HG02763 (cell line): ENCODE measurements at regions not wholly inside any gene's neighbourhood (a gene's known extent, or its start where the extent isn't known, plus 50 kb on each side); places are given as distances from the start of the nearest gene placed in this dataset.

Source experiments
- ATAC-seq: cut with Tn5 transposase; IDR thresholded peaks from one replicate; pipeline ENCODE4 v1.9.1; 2021; ENCODE audit warnings: mild to moderate bottlenecking, moderate library complexity; ENCODE audit not compliant: unreplicated experiment

- ATAC-seq, result no peak
Observed at GRCh38 chr13:105960326-105960725, 575.1 kb downstream of the EFNB2 start.

GRCh38 chr13:105959876-105960275 lies 575.6 kb downstream of the EFNB2 start:
- ATAC-seq, result no peak

GRCh38 chr13:105957769-105958438 lies 577.6 kb downstream of the EFNB2 start:
- no peak for ATAC-seq

- no peak for ATAC-seq
Observed at GRCh38 chr13:105956921-105957320, 578.5 kb downstream of the EFNB2 start.

- no peak for ATAC-seq
Observed at GRCh38 chr13:105952973-105953290, 582.5 kb downstream of the EFNB2 start.

DNA sequence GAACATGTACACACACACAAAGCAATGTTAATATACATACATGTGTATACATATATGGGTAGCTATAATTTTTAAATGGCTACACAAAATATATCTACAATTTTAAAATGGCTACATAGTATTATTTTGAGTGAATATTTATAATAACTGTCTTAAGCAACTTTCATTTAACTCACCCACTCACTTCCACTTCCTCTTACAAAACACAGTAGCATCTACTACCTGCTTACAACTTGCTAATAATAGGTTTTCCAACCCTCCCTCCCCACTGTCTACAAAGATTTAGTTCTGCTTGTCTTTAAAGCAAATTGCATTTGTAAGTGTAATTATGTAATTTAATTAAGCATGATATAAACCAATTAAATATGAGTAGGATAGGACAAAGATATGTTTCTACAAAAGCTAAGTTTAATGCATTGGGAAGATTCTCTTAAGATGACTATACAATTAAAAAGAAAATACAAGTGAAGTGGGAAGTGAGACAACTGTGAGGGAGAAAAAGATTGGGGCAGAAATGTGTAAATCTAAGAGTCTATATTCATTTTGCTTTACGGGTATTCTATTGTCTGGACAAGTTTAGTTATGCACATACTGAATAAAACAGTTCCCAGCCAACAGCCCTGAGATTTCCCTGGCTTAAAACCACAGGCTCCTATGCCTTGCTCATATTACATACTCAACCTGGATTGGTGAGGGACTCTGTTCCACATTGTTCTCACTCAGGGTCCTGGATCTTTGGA lies 583.1 kb downstream of the EFNB2 start:
- ATAC-seq, result no peak

DNA sequence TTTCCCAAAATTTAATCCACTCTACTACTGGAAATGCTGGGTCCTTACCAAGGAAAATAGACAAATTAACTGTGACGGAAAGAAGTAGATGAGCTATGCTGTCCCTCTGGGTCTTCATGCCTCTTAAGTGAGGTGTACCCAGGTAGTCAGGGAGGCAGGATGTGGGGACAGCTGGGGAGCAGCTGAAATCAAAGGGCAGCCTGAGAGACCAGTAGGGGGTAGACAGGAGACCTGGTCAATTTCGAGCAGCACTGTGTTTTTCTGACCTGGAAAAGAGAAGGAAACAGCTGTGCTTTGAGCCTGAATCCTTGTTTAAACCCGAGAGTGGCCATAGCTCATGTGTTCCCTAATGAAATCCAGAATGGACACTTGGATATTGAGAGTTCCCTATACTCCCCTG lies 587.3 kb downstream of the EFNB2 start:
- no peak for ATAC-seq

DNA sequence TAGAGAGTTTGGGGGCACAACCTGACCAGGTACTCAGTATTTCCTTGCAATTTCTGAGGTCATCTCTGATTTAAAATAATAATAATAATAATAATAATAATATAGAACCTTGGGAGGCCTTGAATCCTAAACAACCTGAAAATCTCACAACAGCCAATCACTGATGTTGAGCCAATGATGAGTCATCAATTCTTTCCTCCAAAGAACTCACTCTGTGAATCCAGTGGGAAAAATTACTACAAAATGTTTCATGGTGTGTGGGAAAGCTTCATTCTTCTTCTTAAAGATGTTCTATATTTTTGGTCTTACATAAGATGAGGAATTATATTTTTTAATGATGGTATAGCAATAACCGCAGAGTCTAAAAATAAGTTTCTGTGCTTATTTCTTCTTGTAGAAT lies 594.6 kb downstream of the EFNB2 start:
- no peak for ATAC-seq

DNA sequence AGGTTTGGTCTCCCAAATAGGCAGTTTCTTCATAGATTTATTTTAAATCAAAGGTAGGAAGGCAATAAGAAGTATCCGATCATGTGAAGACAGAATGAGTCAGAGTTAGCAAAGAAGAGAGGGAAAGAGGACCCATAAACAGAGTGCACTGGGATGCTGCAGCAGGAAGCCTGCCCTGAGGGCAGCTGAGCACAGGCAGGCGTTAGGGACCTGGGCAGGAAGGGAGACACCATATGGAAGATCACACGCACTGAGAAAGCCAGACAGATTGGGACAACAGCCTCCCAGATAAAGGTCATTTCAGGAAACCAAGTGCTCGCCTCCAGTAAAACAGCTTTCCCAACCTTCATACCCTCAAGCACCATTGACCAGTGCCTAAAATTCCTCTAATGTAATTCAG lies 598.0 kb downstream of the EFNB2 start:
- no peak for ATAC-seq

GRCh38 chr13:105936816-105937215 lies 598.6 kb downstream of the EFNB2 start:
- no peak for ATAC-seq

DNA sequence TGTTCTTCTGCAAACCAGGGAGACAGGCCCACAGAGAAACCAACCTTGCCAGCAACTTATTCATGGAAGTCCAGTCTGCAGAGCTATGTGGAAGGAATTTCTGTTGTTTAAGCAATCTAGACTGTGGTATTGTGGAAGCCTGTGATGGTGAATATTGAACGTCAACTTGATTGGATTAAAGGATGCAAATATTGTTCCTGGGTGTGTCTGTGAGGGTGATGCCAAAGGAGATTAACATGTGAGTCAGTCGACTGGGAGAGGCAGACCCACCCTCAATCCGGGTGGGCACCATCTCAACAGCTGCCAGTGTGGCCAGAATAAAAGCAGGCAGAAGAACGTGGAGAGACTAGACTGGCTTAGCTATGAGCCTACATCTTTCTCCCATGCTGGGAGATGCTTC lies 606.0 kb downstream of the EFNB2 start:
- no peak for ATAC-seq

GRCh38 chr13:105928901-105929300 lies 606.6 kb downstream of the EFNB2 start:
- no peak for ATAC-seq

GRCh38 chr13:105928048-105928447 lies 607.4 kb downstream of the EFNB2 start:
- no peak for ATAC-seq

DNA sequence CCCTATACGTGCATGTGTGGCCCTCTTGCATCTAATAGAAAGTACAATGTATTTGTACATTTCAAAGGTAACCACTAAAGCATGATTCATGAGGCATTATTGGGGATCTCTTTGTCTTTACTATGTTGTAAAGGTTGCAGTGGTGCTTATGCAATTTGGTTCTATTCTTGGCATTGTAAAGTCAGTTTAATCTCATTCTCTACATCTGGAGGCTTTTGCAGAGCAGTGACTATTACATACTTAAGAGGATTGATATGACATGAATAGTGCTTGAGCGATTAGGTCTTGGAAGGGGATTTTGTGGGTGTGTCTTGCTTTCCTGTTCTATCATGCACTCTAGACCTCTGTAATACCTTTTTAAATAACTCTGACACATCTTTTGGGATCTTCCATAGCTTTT lies 610.0 kb downstream of the EFNB2 start:
- ATAC-seq, result no peak

DNA sequence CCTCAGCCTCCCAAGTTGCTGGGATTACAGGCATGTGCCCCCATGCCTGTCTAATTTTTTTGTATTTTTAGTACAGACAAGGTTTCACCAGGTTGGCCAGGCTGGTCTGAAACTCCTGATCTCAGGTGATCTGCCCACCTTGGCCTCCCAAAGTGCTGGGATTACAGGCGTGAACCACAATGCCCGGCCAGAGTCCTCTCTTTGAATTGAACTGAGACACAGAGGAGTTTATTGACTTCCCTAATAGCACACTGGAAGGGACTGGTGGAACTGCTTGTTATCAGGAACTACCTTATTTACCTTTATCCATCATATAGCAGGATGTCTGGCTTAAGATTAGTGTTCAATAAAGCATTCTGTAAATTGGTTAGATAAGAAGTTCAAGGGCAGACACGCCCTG lies 613.8 kb downstream of the EFNB2 start:
- ATAC-seq, result no peak

DNA sequence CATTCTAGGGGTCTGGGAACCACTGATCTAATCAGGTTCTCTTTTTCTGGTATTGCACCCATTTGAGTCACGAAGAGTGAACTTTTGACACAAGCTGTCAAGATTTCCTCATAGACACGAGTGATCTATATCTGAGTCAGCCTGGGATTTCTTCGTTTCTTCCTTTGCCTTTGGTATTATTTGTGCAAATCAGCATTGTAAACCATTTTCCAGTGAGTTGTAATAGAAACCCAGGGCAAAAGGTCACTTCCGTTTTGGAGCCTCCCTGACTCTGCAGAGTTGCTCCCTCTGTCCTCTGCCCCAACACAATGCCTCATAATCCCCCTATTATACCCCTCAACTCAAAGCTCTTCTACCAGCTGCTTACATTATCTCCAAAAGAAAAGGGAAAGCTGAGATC lies 615.1 kb downstream of the EFNB2 start:
- ATAC-seq, result no peak

DNA sequence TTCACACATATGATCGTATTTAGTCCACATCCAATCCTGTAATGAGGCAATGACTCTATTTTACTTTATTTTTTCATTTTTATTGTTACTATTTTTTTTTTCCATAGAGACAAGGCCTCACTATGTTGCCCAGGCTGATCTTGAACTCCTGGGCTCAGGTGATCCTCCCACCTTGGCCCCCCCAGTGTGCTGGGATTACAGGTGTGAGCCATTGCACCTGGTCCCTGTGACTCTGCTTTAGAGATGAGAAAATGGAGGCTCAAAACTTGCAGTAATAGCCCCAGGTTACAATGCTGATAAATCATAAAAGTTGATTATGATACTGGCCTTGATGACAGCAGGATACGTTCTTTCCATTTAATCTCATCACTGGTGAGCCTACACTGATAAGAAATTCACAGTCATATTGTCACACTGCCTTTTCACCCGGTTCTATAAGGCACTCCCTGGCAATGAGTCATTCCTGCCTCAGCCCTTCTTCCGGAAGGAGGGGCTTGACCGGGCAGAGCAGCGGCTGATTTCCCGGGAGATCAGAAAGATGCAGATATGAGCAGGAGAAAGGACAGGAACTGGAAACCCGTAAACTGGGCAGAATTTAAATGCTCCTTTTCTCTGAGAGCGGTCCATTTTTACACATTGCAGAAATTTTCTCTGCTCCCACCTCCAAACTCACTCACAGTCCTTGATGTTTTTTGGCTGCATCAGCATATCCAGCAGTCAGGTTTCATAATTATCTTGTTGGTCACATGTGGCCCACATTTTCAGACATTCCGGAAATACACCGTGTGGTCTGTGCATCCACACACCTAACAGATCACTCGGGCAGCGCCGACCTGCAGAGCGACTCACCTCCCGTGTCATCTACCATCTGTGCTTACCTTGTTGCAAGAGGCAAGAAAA lies 616.4 kb downstream of the EFNB2 start:
- ATAC-seq, result no peak

DNA sequence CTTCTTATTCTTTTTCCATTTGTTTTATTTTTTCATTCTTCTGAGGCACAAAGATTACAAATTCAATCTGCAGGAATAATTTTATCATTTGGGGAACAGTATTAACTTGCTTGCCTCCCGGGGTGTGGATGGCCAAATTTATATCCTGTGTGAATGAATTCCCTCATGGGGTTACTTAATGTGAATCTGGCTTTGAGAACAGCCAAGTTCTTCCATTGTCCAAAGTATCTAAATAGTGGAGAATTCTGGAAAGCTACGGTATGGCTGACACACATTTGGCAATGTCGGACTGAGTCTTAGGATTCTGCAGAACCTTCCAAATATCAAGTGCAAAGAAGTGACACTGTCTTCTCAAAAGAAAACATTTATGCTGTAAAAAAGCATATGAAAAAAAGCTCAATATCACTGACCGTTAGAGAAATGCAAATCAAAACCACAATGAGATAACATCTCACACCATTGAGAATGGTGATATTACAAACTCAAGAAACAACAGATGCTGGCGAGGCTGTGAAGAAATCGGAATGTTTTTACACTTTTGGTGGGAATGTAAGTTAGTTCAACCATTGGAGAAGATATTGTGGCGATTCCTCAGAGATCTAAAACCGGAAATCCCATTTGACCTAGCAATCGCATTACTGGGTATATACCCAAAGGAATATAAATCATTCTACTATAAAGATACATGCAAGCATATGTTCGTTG lies 620.2 kb downstream of the EFNB2 start:
- no peak for ATAC-seq

DNA sequence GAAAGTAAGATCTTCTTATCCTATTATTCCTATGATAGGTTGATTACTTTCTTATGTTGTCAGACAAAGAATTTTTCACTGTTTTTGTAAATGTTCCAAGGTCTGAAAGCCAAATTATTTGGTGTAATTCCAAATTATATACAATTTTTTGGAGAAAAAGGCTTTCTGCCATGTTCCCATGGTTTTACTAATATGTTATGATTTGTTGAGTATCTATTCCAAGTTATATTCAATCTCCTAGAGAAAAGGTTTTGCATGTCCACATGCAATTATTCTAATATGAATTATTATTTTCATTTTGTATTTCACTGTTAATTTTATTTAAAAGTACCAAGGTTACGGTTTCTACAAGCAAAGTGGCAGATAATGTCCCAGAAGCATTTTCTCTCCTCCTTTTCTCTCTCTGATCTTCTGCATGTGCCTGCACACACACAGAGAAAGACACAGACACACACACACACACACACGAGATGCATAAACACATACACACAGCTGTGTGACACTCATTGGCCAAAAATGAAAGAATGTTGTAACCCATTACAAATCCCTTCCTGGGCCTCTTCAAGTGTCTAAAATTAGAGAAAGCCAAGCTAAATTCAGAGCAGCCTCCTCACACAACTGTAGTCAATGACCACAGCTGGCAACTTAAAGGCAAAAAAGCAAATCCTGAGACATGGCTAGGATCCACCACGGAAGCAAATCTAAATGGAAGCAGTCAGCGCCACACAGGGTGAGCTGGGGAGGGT lies 621.0 kb downstream of the EFNB2 start:
- ATAC-seq, result no peak

GRCh38 chr13:105908586-105908985 lies 626.9 kb downstream of the EFNB2 start:
- ATAC-seq, result no peak
